SK-N-SH (cell line): ENCODE measurements at regions not wholly inside any gene's neighbourhood (a gene's known extent, or its start where the extent isn't known, plus 50 kb on each side); places are given as distances from the start of the nearest gene placed in this dataset.

ENCODE experiments used
- EP300 ChIP-seq, 2 experiments: IDR thresholded peaks; 2 replicates each; pipeline versions ENCODE4 v1.4.0 to v1.6.1; 2012; ENCODE audit warnings: borderline replicate concordance in 1 of 2, low read depth in 1 of 2, low read length in 1 of 2
- FOXM1 ChIP-seq: IDR thresholded peaks from 2 replicates; pipeline ENCODE4 v1.4.0; 2012; ENCODE audit warnings: low read depth, mild to moderate bottlenecking
- GATA2 ChIP-seq: sonication (generic); formaldehyde crosslinking; IDR thresholded peaks from 2 replicates; pipeline ENCODE4 v1.5.0; 2020; ENCODE audit warnings: mild to moderate bottlenecking, missing genetic modification reagents
- POLR2AphosphoS5 ChIP-seq: IDR thresholded peaks from 2 replicates; pipeline ENCODE4 v1.6.1; 2012; ENCODE audit warnings: low read depth, low read length
- RAD21 ChIP-seq: IDR thresholded peaks from 2 replicates; pipeline ENCODE4 v1.6.1; 2012; ENCODE audit warnings: mild to moderate bottlenecking, low read length
- SIN3A ChIP-seq: IDR thresholded peaks from 2 replicates; pipeline ENCODE4 v1.6.1; 2012; ENCODE audit warnings: low read depth, mild to moderate bottlenecking, low read length, moderate library complexity, borderline replicate concordance
- TF ChIP-seq, protein P1 (sequence below): fragments of 200-600 bp; sonication (generic); IDR thresholded peaks from 2 replicates; pipeline ENCODE4 v1.6.1; 2017; ENCODE audit warnings: antibody characterized with exemption, mild to moderate bottlenecking, moderate library complexity

DNA sequence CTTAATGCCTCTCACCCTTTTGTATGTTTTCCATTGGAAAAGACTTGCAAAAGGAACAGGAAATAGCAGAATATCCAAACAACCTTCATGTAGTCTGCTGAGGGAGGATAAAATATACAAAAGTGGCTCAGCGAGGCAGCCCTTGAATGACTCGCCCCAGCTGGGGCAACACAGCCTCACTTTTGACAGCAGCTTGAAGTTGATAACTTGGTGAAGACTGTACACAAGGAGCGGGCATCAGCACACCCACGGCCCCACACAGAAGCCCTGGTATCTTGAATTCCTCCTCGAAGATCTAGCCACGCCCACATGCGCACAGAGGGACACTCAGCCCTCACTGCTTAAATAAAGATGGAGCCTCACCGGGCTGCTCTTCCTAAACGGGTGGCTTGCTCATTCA is 161.0 kb downstream of the IRS1 start:
- TF ChIP-seq RAD21 = no peak
- TF ChIP-seq EP300 (IDR thresholded peaks at IDR 0.05; ENCODE audit: borderline replicate concordance in 1 of 2, low read depth in 1 of 2, low read length in 1 of 2) = no peak
- TF ChIP-seq, protein P1, sequence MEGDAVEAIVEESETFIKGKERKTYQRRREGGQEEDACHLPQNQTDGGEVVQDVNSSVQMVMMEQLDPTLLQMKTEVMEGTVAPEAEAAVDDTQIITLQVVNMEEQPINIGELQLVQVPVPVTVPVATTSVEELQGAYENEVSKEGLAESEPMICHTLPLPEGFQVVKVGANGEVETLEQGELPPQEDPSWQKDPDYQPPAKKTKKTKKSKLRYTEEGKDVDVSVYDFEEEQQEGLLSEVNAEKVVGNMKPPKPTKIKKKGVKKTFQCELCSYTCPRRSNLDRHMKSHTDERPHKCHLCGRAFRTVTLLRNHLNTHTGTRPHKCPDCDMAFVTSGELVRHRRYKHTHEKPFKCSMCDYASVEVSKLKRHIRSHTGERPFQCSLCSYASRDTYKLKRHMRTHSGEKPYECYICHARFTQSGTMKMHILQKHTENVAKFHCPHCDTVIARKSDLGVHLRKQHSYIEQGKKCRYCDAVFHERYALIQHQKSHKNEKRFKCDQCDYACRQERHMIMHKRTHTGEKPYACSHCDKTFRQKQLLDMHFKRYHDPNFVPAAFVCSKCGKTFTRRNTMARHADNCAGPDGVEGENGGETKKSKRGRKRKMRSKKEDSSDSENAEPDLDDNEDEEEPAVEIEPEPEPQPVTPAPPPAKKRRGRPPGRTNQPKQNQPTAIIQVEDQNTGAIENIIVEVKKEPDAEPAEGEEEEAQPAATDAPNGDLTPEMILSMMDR = no peak
- TF ChIP-seq SIN3A = no peak
- TF ChIP-seq POLR2AphosphoS5 = no peak
- no peak for TF ChIP-seq GATA2 (CRISPR knock-in tag)
- TF ChIP-seq FOXM1 = no peak
